NCI-H510A (cell line): ENCODE measurements at regions not wholly inside any gene's neighbourhood (a gene's known extent, or its start where the extent isn't known, plus 50 kb on each side); places are given as distances from the start of the nearest gene placed in this dataset.
"Not testable (repeated sequence)": the region's sequence is repeated elsewhere in the genome, so short reads cannot be mapped to it uniquely, and the experiment has no call there.

ENCODE experiments used
- DNase-seq: peaks from one replicate; lab custom pipeline; 2025; lab: John Stamatoyannopoulos, UW

- no peak for DNase-seq
Observed at GRCh38 chr16:85239239-85239638, 127.0 kb upstream of the CIBAR2 start.

GRCh38 chr16:85239871-85240270 lies 127.6 kb upstream of the CIBAR2 start:
- no peak for DNase-seq

GRCh38 chr16:85240982-85241924 lies 129.0 kb upstream of the CIBAR2 start:
- no peak for DNase-seq

- no peak for DNase-seq
Observed at GRCh38 chr16:85242140-85242539, 129.9 kb upstream of the CIBAR2 start.

- DNase-seq: no peak
Observed at GRCh38 chr16:85243308-85243707, 131.0 kb upstream of the CIBAR2 start.

GRCh38 chr16:85244452-85244851 lies 132.2 kb upstream of the CIBAR2 start:
- not testable (repeated sequence) for DNase-seq

- DNase-seq: no peak
Observed at GRCh38 chr16:85245307-85246172, 133.3 kb upstream of the CIBAR2 start.

GRCh38 chr16:85246473-85246872 lies 134.2 kb upstream of the CIBAR2 start:
- DNase-seq: no peak

- DNase-seq: no peak
Observed at GRCh38 chr16:85246973-85247372, 134.7 kb upstream of the CIBAR2 start.

GRCh38 chr16:85248342-85248741 lies 136.1 kb upstream of the CIBAR2 start:
- no peak for DNase-seq

- no peak for DNase-seq
Observed at GRCh38 chr16:85248857-85249256, 136.6 kb upstream of the CIBAR2 start.

- no peak for DNase-seq
Observed at GRCh38 chr16:85249418-85250146, 137.3 kb upstream of the CIBAR2 start.

- no peak for DNase-seq
Observed at GRCh38 chr16:85250147-85250463, 137.8 kb upstream of the CIBAR2 start.

- DNase-seq: no peak
Observed at GRCh38 chr16:85250609-85251223, 138.4 kb upstream of the CIBAR2 start.

GRCh38 chr16:85251225-85251760 lies 139.0 kb upstream of the CIBAR2 start:
- DNase-seq: no peak

GRCh38 chr16:85252014-85252413 lies 139.7 kb upstream of the CIBAR2 start:
- DNase-seq: no peak

- no peak for DNase-seq
Observed at GRCh38 chr16:85252461-85252860, 140.2 kb upstream of the CIBAR2 start.

GRCh38 chr16:85253084-85253941 lies 141.0 kb upstream of the CIBAR2 start:
- DNase-seq: no peak

- DNase-seq: no peak
Observed at GRCh38 chr16:85254051-85254450, 141.8 kb upstream of the CIBAR2 start.

- DNase-seq: no peak
Observed at GRCh38 chr16:85254921-85255320, 142.6 kb upstream of the CIBAR2 start.

GRCh38 chr16:85255777-85256176 lies 143.5 kb upstream of the CIBAR2 start:
- no peak for DNase-seq
